ENCODE measurements at regions not wholly inside any gene's neighbourhood (a gene's known extent, or its start where the extent isn't known, plus 50 kb on each side); places are given as distances from the start of the nearest gene placed in this dataset.

- DNase-seq (no peak), FAIRE-seq (no peak)
- Histone ChIP-seq H3K9ac (ENCODE audit: low read length in 3 of 3) (no peak overlapping the region), H3K4me3 (ENCODE audit: low read length in 3 of 3) (no peak overlapping the region), H3K27me3 (ENCODE audit: control insufficient read depth, insufficient read depth, low read length) (no peaks in the 10 kb centered on the region), H3K36me3 (ENCODE audit: control insufficient read depth in 2 of 3, insufficient read depth in 3 of 3, low read length in 3 of 3) (no peaks in the 10 kb centered on the region), H3K27ac (ENCODE audit: low read depth in 2 of 2, low read length in 2 of 2) (no peak overlapping the region), H3K4me1 (ENCODE audit: control insufficient read depth in 2 of 3, insufficient read depth in 2 of 3, low read depth in 1 of 3, low read length in 3 of 3) (no peaks in the 10 kb centered on the region), H3K9me3 (ENCODE audit: control insufficient read depth in 2 of 3, insufficient read depth in 1 of 3, low read length in 3 of 3) (no peaks in the 10 kb centered on the region)
- intact Hi-C loops (cut with DNase I): no loop called here
- no peak for TF ChIP-seq CTCF (IDR thresholded peaks at IDR 0.05; ENCODE audit: borderline replicate concordance, extremely low read depth, insufficient read depth)
Observed at GRCh38 chr1:229857585-229857984, 209.5 kb upstream of the GALNT2 start.

GRCh38 chr1:229859026-229859425 is 208.0 kb upstream of the GALNT2 start:
- intact Hi-C loops (cut with DNase I): no loop called here
- no peaks in the 10 kb centered on the region for H3K27me3 ChIP-seq (ENCODE audit: control insufficient read depth, insufficient read depth, low read length)
- H3K4me1 ChIP-seq (ENCODE audit: control insufficient read depth in 2 of 3, insufficient read depth in 2 of 3, low read depth in 1 of 3, low read length in 3 of 3): no peaks in the 10 kb centered on the region
- FAIRE-seq (no peak), DNase-seq (no peak)
- H3K4me3 ChIP-seq (ENCODE audit: low read length in 3 of 3): no peak overlapping the region
- H3K27ac ChIP-seq (ENCODE audit: low read depth in 2 of 2, low read length in 2 of 2): no peak overlapping the region
- TF ChIP-seq CTCF (IDR thresholded peaks at IDR 0.05; ENCODE audit: borderline replicate concordance, extremely low read depth, insufficient read depth): no peak
- H3K9me3 ChIP-seq (ENCODE audit: control insufficient read depth in 2 of 3, insufficient read depth in 1 of 3, low read length in 3 of 3): no peaks in the 10 kb centered on the region
- no peak overlapping the region for H3K9ac ChIP-seq (ENCODE audit: low read length in 3 of 3)
- no peaks in the 10 kb centered on the region for H3K36me3 ChIP-seq (ENCODE audit: control insufficient read depth in 2 of 3, insufficient read depth in 3 of 3, low read length in 3 of 3)

GRCh38 chr1:229860926-229861325 is 206.1 kb upstream of the GALNT2 start:
- Histone ChIP-seq H3K36me3 (ENCODE audit: control insufficient read depth in 2 of 3, insufficient read depth in 3 of 3, low read length in 3 of 3) (no peaks in the 10 kb centered on the region), H3K4me1 (ENCODE audit: control insufficient read depth in 2 of 3, insufficient read depth in 2 of 3, low read depth in 1 of 3, low read length in 3 of 3) (no peaks in the 10 kb centered on the region), H3K27me3 (ENCODE audit: control insufficient read depth, insufficient read depth, low read length) (no peaks in the 10 kb centered on the region), H3K9me3 (ENCODE audit: control insufficient read depth in 2 of 3, insufficient read depth in 1 of 3, low read length in 3 of 3) (no peaks in the 10 kb centered on the region), H3K27ac (ENCODE audit: low read depth in 2 of 2, low read length in 2 of 2) (no peak overlapping the region), H3K4me3 (ENCODE audit: low read length in 3 of 3) (no peak overlapping the region), H3K9ac (ENCODE audit: low read length in 3 of 3) (no peak overlapping the region)
- no peak for TF ChIP-seq CTCF (IDR thresholded peaks at IDR 0.05; ENCODE audit: borderline replicate concordance, extremely low read depth, insufficient read depth)
- intact Hi-C loops (cut with DNase I): no loop called here
- no peak for DNase-seq
- no peak for FAIRE-seq
